ENCODE measurements at regions not wholly inside any gene's neighbourhood (a gene's known extent, or its start where the extent isn't known, plus 50 kb on each side); places are given as distances from the start of the nearest gene placed in this dataset.

- no peaks in the 10 kb centered on the region for H3K9me3 Mint-ChIP-seq
- peaks cover 13% of the 10 kb centered on the region for H3K4me1 Mint-ChIP-seq
- H3K36me3 Mint-ChIP-seq (ENCODE audit: low read depth): no peaks in the 10 kb centered on the region
- H3K27ac Mint-ChIP-seq: no peak overlapping the region
- no peak overlapping the region for H3K4me3 Mint-ChIP-seq
- TF ChIP-seq CTCF (IDR thresholded peaks at IDR 0.05; ENCODE audit: unreplicated experiment in 3 of 3): no peak
- peaks cover 4% of the 10 kb centered on the region for H3K27me3 Mint-ChIP-seq (ENCODE audit: low read depth)
Observed at GRCh38 chr6:143615785-143616184, 62.0 kb upstream of the PHACTR2 start.

GRCh38 chr6:143614235-143614634, 63.5 kb upstream of the PHACTR2 start:
- no peaks in the 10 kb centered on the region for H3K4me1 Mint-ChIP-seq
- no peaks in the 10 kb centered on the region for H3K9me3 Mint-ChIP-seq
- H3K36me3 Mint-ChIP-seq (ENCODE audit: low read depth): no peaks in the 10 kb centered on the region
- no peak overlapping the region for H3K4me3 Mint-ChIP-seq
- TF ChIP-seq CTCF (IDR thresholded peaks at IDR 0.05; ENCODE audit: unreplicated experiment in 3 of 3): no peak
- no peak overlapping the region for H3K27ac Mint-ChIP-seq
- H3K27me3 Mint-ChIP-seq (ENCODE audit: low read depth): peaks cover 4% of the 10 kb centered on the region

GRCh38 chr6:143613749-143614148, 64.0 kb upstream of the PHACTR2 start:
- Mint-ChIP-seq H3K27me3 (ENCODE audit: low read depth) (peaks cover 4% of the 10 kb centered on the region), H3K4me3 (no peak overlapping the region), H3K36me3 (ENCODE audit: low read depth) (no peaks in the 10 kb centered on the region), H3K9me3 (no peaks in the 10 kb centered on the region), H3K27ac (no peak overlapping the region), H3K4me1 (no peaks in the 10 kb centered on the region)
- TF ChIP-seq CTCF (IDR thresholded peaks at IDR 0.05; ENCODE audit: unreplicated experiment in 3 of 3): no peak

- H3K27ac Mint-ChIP-seq: no peak overlapping the region
- no peaks in the 10 kb centered on the region for H3K36me3 Mint-ChIP-seq (ENCODE audit: low read depth)
- H3K9me3 Mint-ChIP-seq: no peaks in the 10 kb centered on the region
- no peak overlapping the region for H3K4me3 Mint-ChIP-seq
- no peaks in the 10 kb centered on the region for H3K27me3 Mint-ChIP-seq (ENCODE audit: low read depth)
- no peak for TF ChIP-seq CTCF (IDR thresholded peaks at IDR 0.05; ENCODE audit: unreplicated experiment in 3 of 3)
- H3K4me1 Mint-ChIP-seq: peaks cover 9% of the 10 kb centered on the region
Observed at GRCh38 chr6:143612186-143612585, 65.6 kb upstream of the PHACTR2 start.

GRCh38 chr6:143611580-143611979, 66.2 kb upstream of the PHACTR2 start:
- Mint-ChIP-seq H3K27me3 (ENCODE audit: low read depth) (no peaks in the 10 kb centered on the region), H3K4me3 (no peak overlapping the region), H3K9me3 (no peaks in the 10 kb centered on the region), H3K4me1 (peaks cover 10% of the 10 kb centered on the region), H3K27ac (no peak overlapping the region), H3K36me3 (ENCODE audit: low read depth) (no peaks in the 10 kb centered on the region)
- TF ChIP-seq CTCF (IDR thresholded peaks at IDR 0.05; ENCODE audit: unreplicated experiment in 3 of 3): no peak

- Mint-ChIP-seq H3K9me3 (no peaks in the 10 kb centered on the region), H3K36me3 (ENCODE audit: low read depth) (no peaks in the 10 kb centered on the region), H3K4me3 (no peak overlapping the region), H3K4me1 (peaks cover 10% of the 10 kb centered on the region), H3K27me3 (ENCODE audit: low read depth) (no peaks in the 10 kb centered on the region), H3K27ac (no peak overlapping the region)
- TF ChIP-seq CTCF (IDR thresholded peaks at IDR 0.05; ENCODE audit: unreplicated experiment in 3 of 3): no peak
Observed at GRCh38 chr6:143609972-143610371, 67.8 kb upstream of the PHACTR2 start.
